ENCODE measurements at regions not wholly inside any gene's neighbourhood (a gene's known extent, or its start where the extent isn't known, plus 50 kb on each side); places are given as distances from the start of the nearest gene placed in this dataset.

DNA sequence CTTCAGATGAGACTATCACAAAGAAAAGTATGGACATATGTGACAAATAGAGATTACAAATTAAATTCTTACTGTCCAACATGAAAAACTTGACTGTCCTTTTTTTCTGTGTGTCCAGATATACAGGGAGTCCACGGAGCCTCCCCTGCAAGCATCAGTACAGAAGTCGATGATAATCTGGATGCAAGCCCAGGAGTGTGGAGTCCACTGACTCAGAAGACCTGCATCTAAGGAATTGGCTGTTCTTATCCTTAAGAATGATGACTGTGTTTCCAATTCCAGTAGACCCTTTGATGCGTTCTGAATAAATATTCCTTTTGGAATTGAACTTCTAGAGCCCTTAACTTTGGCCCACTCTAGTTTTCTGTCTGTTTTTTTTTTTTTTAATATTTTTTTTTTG, 56.7 kb upstream of the TAF11L2 start:
- H3K27ac ChIP-seq (ENCODE audit: low read depth, low read length, poor library complexity, severe bottlenecking): no peak overlapping the region
- H3F3A ChIP-seq (ENCODE audit: insufficient read depth, low read length): no peaks in the 10 kb centered on the region
- H3K27me3 ChIP-seq (ENCODE audit: insufficient read depth, low read length): no peaks in the 10 kb centered on the region; the same call in 1 of the 2 replicates
- H3K9me3 ChIP-seq (ENCODE audit: low read length): peaks cover 4% of the 10 kb centered on the region; the same call in 1 of the 2 replicates
- TF ChIP-seq, protein P1, sequence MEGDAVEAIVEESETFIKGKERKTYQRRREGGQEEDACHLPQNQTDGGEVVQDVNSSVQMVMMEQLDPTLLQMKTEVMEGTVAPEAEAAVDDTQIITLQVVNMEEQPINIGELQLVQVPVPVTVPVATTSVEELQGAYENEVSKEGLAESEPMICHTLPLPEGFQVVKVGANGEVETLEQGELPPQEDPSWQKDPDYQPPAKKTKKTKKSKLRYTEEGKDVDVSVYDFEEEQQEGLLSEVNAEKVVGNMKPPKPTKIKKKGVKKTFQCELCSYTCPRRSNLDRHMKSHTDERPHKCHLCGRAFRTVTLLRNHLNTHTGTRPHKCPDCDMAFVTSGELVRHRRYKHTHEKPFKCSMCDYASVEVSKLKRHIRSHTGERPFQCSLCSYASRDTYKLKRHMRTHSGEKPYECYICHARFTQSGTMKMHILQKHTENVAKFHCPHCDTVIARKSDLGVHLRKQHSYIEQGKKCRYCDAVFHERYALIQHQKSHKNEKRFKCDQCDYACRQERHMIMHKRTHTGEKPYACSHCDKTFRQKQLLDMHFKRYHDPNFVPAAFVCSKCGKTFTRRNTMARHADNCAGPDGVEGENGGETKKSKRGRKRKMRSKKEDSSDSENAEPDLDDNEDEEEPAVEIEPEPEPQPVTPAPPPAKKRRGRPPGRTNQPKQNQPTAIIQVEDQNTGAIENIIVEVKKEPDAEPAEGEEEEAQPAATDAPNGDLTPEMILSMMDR (IDR thresholded peaks at IDR 0.05; ENCODE audit: low read length): no peak
- TF ChIP-seq EZH2 (IDR thresholded peaks at IDR 0.05; ENCODE audit: borderline replicate concordance, low read length): no peak
- no peak overlapping the region for H2AFZ ChIP-seq (ENCODE audit: low read length)
- H3K9me2 ChIP-seq (ENCODE audit: low read depth, low read length): no peaks in the 10 kb centered on the region
- no peak overlapping the region for H3K9ac ChIP-seq (ENCODE audit: low read length)
- no peaks in the 10 kb centered on the region for H3K36me3 ChIP-seq (ENCODE audit: insufficient read depth, low read length)
- no peaks in the 10 kb centered on the region for H3K79me2 ChIP-seq (ENCODE audit: insufficient read depth, low read length)
- H3K4me2 ChIP-seq (ENCODE audit: low read length): no peak overlapping the region
- peaks cover 20% of the 10 kb centered on the region for H3K4me1 ChIP-seq (ENCODE audit: insufficient read depth, low read length, severe bottlenecking)
- no peaks in the 10 kb centered on the region for H4K20me1 ChIP-seq (ENCODE audit: insufficient read depth, low read length)
- no peak overlapping the region for H3K4me3 ChIP-seq (ENCODE audit: low read depth, low read length, poor library complexity, severe bottlenecking)

DNA sequence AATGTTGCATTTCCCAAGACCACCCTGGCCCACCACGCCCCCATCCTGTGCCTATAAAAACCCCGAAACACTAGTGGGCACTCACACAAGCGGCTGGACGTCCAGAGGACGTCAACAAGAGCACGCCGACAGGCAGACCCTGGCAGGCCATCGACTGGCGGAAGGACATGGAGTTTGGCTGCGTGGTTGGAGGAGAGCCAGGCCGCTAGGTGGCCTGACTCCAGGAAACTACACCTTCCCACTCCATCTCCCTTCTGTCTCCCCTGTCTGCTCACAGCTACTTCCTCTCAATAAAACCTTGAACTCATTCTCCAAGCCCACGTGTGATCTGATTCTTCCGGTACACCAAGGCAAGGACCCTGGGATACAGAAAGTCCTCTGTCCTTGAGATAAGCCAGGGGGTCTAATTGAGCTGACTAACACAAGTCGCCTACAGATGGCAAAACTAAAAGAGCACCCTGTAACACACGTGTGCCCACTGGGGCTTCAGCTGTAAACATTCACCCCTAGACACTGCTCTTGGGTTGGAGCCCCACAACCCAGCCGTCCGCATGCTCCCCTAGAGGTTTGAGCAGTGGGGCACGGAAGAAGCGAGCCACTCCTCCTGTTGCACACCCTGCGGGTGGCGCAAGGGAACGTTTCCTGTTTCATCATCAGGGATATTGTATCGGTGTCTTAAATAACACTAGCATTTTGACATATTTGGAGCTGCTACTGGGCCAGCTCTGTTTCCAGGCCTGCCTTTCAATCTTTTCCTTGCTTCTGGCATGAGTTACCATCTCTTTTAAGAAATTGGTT, 54.5 kb upstream of the TAF11L2 start:
- H3K4me3 ChIP-seq (ENCODE audit: low read depth, low read length, poor library complexity, severe bottlenecking): no peak overlapping the region
- no peak overlapping the region for H2AFZ ChIP-seq (ENCODE audit: low read length)
- no peak for TF ChIP-seq EZH2 (IDR thresholded peaks at IDR 0.05; ENCODE audit: borderline replicate concordance, low read length)
- TF ChIP-seq, protein P1 (IDR thresholded peaks at IDR 0.05; ENCODE audit: low read length): peak; percentile 19; the same call in 1 of the 2 replicates
- H3K27me3 ChIP-seq (ENCODE audit: insufficient read depth, low read length): no peaks in the 10 kb centered on the region; the same call in 1 of the 2 replicates
- H3K9me3 ChIP-seq (ENCODE audit: low read length): peaks cover 4% of the 10 kb centered on the region; the same call in 1 of the 2 replicates
- H3K9ac ChIP-seq (ENCODE audit: low read length): no peak overlapping the region
- H3K79me2 ChIP-seq (ENCODE audit: insufficient read depth, low read length): no peaks in the 10 kb centered on the region
- H3K9me2 ChIP-seq (ENCODE audit: low read depth, low read length): no peaks in the 10 kb centered on the region
- H3K4me2 ChIP-seq (ENCODE audit: low read length): peak overlapping the region; percentile 32; the same call in 1 of the 2 replicates
- H3K27ac ChIP-seq (ENCODE audit: low read depth, low read length, poor library complexity, severe bottlenecking): no peak overlapping the region
- H3K36me3 ChIP-seq (ENCODE audit: insufficient read depth, low read length): no peaks in the 10 kb centered on the region
- peaks cover 10% of the 10 kb centered on the region for H3K4me1 ChIP-seq (ENCODE audit: insufficient read depth, low read length, severe bottlenecking)
- no peaks in the 10 kb centered on the region for H3F3A ChIP-seq (ENCODE audit: insufficient read depth, low read length)
- H4K20me1 ChIP-seq (ENCODE audit: insufficient read depth, low read length): no peaks in the 10 kb centered on the region

DNA sequence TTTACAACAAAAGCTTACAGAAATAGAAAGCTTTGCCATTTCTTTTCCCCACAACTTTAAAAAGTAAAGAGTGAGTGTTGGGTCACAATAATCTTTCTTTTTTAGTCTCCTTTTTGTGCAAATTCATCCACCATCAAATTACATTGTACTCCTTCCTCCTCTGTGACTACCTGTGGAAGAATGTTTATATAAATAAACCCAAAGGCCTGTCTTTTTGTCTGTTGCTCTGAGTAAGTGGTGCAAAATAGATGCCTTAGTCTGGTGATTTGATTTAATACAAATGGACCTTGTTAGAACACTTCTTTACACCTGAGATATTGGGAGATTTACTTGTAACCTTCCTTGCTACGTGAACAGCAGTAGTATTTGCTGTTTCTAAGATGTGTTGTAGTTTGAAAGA, 53.5 kb upstream of the TAF11L2 start:
- Histone ChIP-seq H3K27ac (ENCODE audit: low read depth, low read length, poor library complexity, severe bottlenecking) (no peak overlapping the region), H3K9me3 (ENCODE audit: low read length) (peaks cover 4% of the 10 kb centered on the region; the same call in 1 of the 2 replicates), H3K27me3 (ENCODE audit: insufficient read depth, low read length) (no peaks in the 10 kb centered on the region; the same call in 1 of the 2 replicates), H3K79me2 (ENCODE audit: insufficient read depth, low read length) (no peaks in the 10 kb centered on the region), H3K9ac (ENCODE audit: low read length) (no peak overlapping the region), H3K4me3 (ENCODE audit: low read depth, low read length, poor library complexity, severe bottlenecking) (no peak overlapping the region), H3K9me2 (ENCODE audit: low read depth, low read length) (no peaks in the 10 kb centered on the region), H2AFZ (ENCODE audit: low read length) (no peak overlapping the region), H3K4me1 (ENCODE audit: insufficient read depth, low read length, severe bottlenecking) (peaks cover 10% of the 10 kb centered on the region), H3F3A (ENCODE audit: insufficient read depth, low read length) (no peaks in the 10 kb centered on the region), H3K36me3 (ENCODE audit: insufficient read depth, low read length) (no peaks in the 10 kb centered on the region), H3K4me2 (ENCODE audit: low read length) (no peak overlapping the region), H4K20me1 (ENCODE audit: insufficient read depth, low read length) (no peaks in the 10 kb centered on the region)
- TF ChIP-seq EZH2 (IDR thresholded peaks at IDR 0.05; ENCODE audit: borderline replicate concordance, low read length): no peak
- TF ChIP-seq, protein P1 (IDR thresholded peaks at IDR 0.05; ENCODE audit: low read length): no peak
